Endodermal cell (in vitro differentiated cells): ENCODE measurements at regions not wholly inside any gene's neighbourhood (a gene's known extent, or its start where the extent isn't known, plus 50 kb on each side); places are given as distances from the start of the nearest gene placed in this dataset.

Experiments used
- DNase-seq: peaks from one replicate; pipeline ENCODE4 v3.0.0-alpha.2; 2017
- H3K27ac ChIP-seq: 2 replicates; pipeline ENCODE4 v1.5.1; 2013; ENCODE audit warnings: mild to moderate bottlenecking, low read depth, low read length, moderate library complexity
- H3K27me3 ChIP-seq: 2 replicates; pipeline ENCODE4 v1.6.1; 2013; ENCODE audit warnings: mild to moderate bottlenecking, low read length, moderate library complexity; ENCODE audit not compliant: insufficient read depth, control insufficient read depth, poor library complexity, severe bottlenecking
- H3K36me3 ChIP-seq: 2 replicates; pipeline ENCODE4 v1.7.0; 2013; ENCODE audit warnings: mild to moderate bottlenecking, low read length, moderate library complexity; ENCODE audit not compliant: control insufficient read depth, insufficient read depth
- H3K4me1 ChIP-seq: one replicate; pipeline ENCODE4 v1.7.0; 2013; ENCODE audit warnings: low read length; ENCODE audit not compliant: control insufficient read depth, insufficient read depth
- H3K4me3 ChIP-seq: 2 replicates; pipeline ENCODE4 v1.5.1; 2013; ENCODE audit warnings: mild to moderate bottlenecking, low read length, moderate library complexity
- H3K9ac ChIP-seq: 2 replicates; pipeline ENCODE4 v1.6.1; 2013; ENCODE audit warnings: mild to moderate bottlenecking, low read length, moderate library complexity; ENCODE audit not compliant: poor library complexity, severe bottlenecking; ENCODE audit errors: extremely low read depth
- H3K9me3 ChIP-seq: 2 replicates; pipeline ENCODE4 v1.6.1; 2013; ENCODE audit warnings: mild to moderate bottlenecking, low read length, moderate library complexity; ENCODE audit not compliant: control insufficient read depth
- H3K27ac Mint-ChIP-seq: 2 replicates; pipeline ENCODE4 v1.8.0; 2020; ENCODE audit warnings: mixed read lengths
- H3K27me3 Mint-ChIP-seq: 2 replicates; pipeline ENCODE4 v1.8.0; 2021; ENCODE audit warnings: mild to moderate bottlenecking, mixed read lengths; ENCODE audit not compliant: insufficient read depth
- H3K36me3 Mint-ChIP-seq: 2 replicates; pipeline ENCODE4 v1.8.0; 2020; ENCODE audit warnings: low read depth, mixed read lengths
- H3K4me1 Mint-ChIP-seq: 2 replicates; pipeline ENCODE4 v1.8.0; 2020; ENCODE audit warnings: mixed read lengths
- H3K4me3 Mint-ChIP-seq: 2 replicates; pipeline ENCODE4 v1.8.0; 2020; ENCODE audit warnings: mild to moderate bottlenecking, moderate library complexity, mixed read lengths
- H3K9me3 Mint-ChIP-seq: 2 replicates; pipeline ENCODE4 v1.8.0; 2020; ENCODE audit warnings: mild to moderate bottlenecking, mixed read lengths
- CTCF ChIP-seq: fragments of 200-600 bp; sonication (generic); conservative IDR thresholded peaks from 2 replicates; pipeline ENCODE4 v1.5.0; 2021; ENCODE audit warnings: antibody characterized with exemption, mild to moderate bottlenecking
- whole genome bisulfite sequencing, 2 experiments: methylation state at CpG; one replicate each; pipeline versions ENCODE4 v1.1.5 to v1.1.7; 2013; ENCODE audit warnings: missing lambda C conversion rate in 2 of 2, mixed read lengths in 1 of 2; ENCODE audit not compliant: insufficient coverage in 1 of 2, insufficient read length in 1 of 2; 5-methylcytosine and 5-hydroxymethylcytosine counted together

GRCh38 chr17:70775679-70776078 lies 606.3 kb downstream of the KCNJ2 start:
- Mint-ChIP-seq H3K27ac (no peak overlapping the region), H3K27me3 (no peaks in the 10 kb centered on the region), H3K4me1 (no peaks in the 10 kb centered on the region), H3K9me3 (no peaks in the 10 kb centered on the region), H3K36me3 (no peaks in the 10 kb centered on the region), H3K4me3 (no peak overlapping the region)
- H3K36me3 ChIP-seq: no peaks in the 10 kb centered on the region
- TF ChIP-seq CTCF: no peak
- DNase-seq: no peak
- H3K9me3 ChIP-seq: no peaks in the 10 kb centered on the region
- no peak overlapping the region for H3K4me3 ChIP-seq
- 83 to 100% methylated on average over 1 to 2 of the region's 2 CpGs for WGBS, 2 experiments
- H3K9ac ChIP-seq: no peak overlapping the region
- H3K27me3 ChIP-seq: no peaks in the 10 kb centered on the region
- no peak overlapping the region for H3K27ac ChIP-seq
- no peaks in the 10 kb centered on the region for H3K4me1 ChIP-seq

- DNase-seq: no peak
- H3K27me3 ChIP-seq: no peaks in the 10 kb centered on the region
- Mint-ChIP-seq H3K27me3 (no peaks in the 10 kb centered on the region), H3K4me1 (no peaks in the 10 kb centered on the region), H3K36me3 (no peaks in the 10 kb centered on the region), H3K4me3 (no peak overlapping the region), H3K9me3 (no peaks in the 10 kb centered on the region), H3K27ac (no peak overlapping the region)
- H3K9me3 ChIP-seq: no peaks in the 10 kb centered on the region
- no peak for TF ChIP-seq CTCF
- WGBS, 2 experiments: 88 to 94% methylated on average over 1 to 3 of the region's 3 CpGs
- no peak overlapping the region for H3K27ac ChIP-seq
- H3K36me3 ChIP-seq: no peaks in the 10 kb centered on the region
- H3K9ac ChIP-seq: no peak overlapping the region
- no peak overlapping the region for H3K4me3 ChIP-seq
- no peaks in the 10 kb centered on the region for H3K4me1 ChIP-seq
Observed at GRCh38 chr17:70776441-70776840, 607.1 kb downstream of the KCNJ2 start.

- no peak for DNase-seq
- no peak overlapping the region for H3K27ac Mint-ChIP-seq
- no peak overlapping the region for H3K9ac ChIP-seq
- no peak for TF ChIP-seq CTCF
- WGBS, 2 experiments: 67% methylated on average over 1 of the region's 2 CpGs; no CpG with 5 or more reads in 1 of the 2 experiments
- no peaks in the 10 kb centered on the region for H3K4me1 ChIP-seq
- H3K4me3 ChIP-seq: no peak overlapping the region
- H3K4me3 Mint-ChIP-seq: no peak overlapping the region
- H3K4me1 Mint-ChIP-seq: no peaks in the 10 kb centered on the region
- H3K9me3 ChIP-seq: peaks cover 11% of the 10 kb centered on the region
- H3K36me3 ChIP-seq: no peaks in the 10 kb centered on the region
- no peaks in the 10 kb centered on the region for H3K27me3 Mint-ChIP-seq
- no peaks in the 10 kb centered on the region for H3K27me3 ChIP-seq
- peaks cover 4% of the 10 kb centered on the region for H3K9me3 Mint-ChIP-seq
- no peaks in the 10 kb centered on the region for H3K36me3 Mint-ChIP-seq
- no peak overlapping the region for H3K27ac ChIP-seq
Observed at GRCh38 chr17:70780031-70780430, 610.7 kb downstream of the KCNJ2 start.
